Stromal cell of bone marrow (primary cell): ENCODE measurements at regions not wholly inside any gene's neighbourhood (a gene's known extent, or its start where the extent isn't known, plus 50 kb on each side); places are given as distances from the start of the nearest gene placed in this dataset.
"Not testable (repeated sequence)": the region's sequence is repeated elsewhere in the genome, so short reads cannot be mapped to it uniquely, and the experiment has no call there.

Experiments
- DNase-seq: peaks from one replicate; pipeline ENCODE4 v3.0.0-alpha.2; 2012; ENCODE audit warnings: low read depth

- no peak for DNase-seq
Observed at GRCh38 chr18:10354890-10355289, 99.5 kb upstream of the APCDD1 start.

- DNase-seq = not testable (repeated sequence)
Observed at GRCh38 chr18:10356999-10357398, 97.4 kb upstream of the APCDD1 start.

GRCh38 chr18:10361660-10362059 is 92.8 kb upstream of the APCDD1 start:
- DNase-seq = no peak

- DNase-seq = no peak
Observed at GRCh38 chr18:10365021-10365500, 89.4 kb upstream of the APCDD1 start.

GRCh38 chr18:10365901-10366300 is 88.5 kb upstream of the APCDD1 start:
- DNase-seq = no peak

GRCh38 chr18:10367836-10368235 is 86.6 kb upstream of the APCDD1 start:
- no peak for DNase-seq

GRCh38 chr18:10368456-10369453 is 85.7 kb upstream of the APCDD1 start:
- no peak for DNase-seq

GRCh38 chr18:10370716-10371115 is 83.7 kb upstream of the APCDD1 start:
- no peak for DNase-seq

GRCh38 chr18:10371165-10371564 is 83.3 kb upstream of the APCDD1 start:
- DNase-seq = no peak

- no peak for DNase-seq
Observed at GRCh38 chr18:10374195-10374594, 80.2 kb upstream of the APCDD1 start.

GRCh38 chr18:10374636-10375293 is 79.7 kb upstream of the APCDD1 start:
- no peak for DNase-seq

- DNase-seq = no peak
Observed at GRCh38 chr18:10376731-10377130, 77.7 kb upstream of the APCDD1 start.

GRCh38 chr18:10377956-10378355 is 76.5 kb upstream of the APCDD1 start:
- no peak for DNase-seq

GRCh38 chr18:10378688-10379420 is 75.6 kb upstream of the APCDD1 start:
- DNase-seq = no peak

GRCh38 chr18:10379522-10379921 is 74.9 kb upstream of the APCDD1 start:
- no peak for DNase-seq

- DNase-seq = no peak
Observed at GRCh38 chr18:10381516-10381915, 72.9 kb upstream of the APCDD1 start.

- DNase-seq = no peak
Observed at GRCh38 chr18:10381951-10382350, 72.5 kb upstream of the APCDD1 start.

- DNase-seq = no peak
Observed at GRCh38 chr18:10386049-10386448, 68.4 kb upstream of the APCDD1 start.

GRCh38 chr18:10386956-10387355 is 67.5 kb upstream of the APCDD1 start:
- no peak for DNase-seq

- DNase-seq = no peak
Observed at GRCh38 chr18:10387399-10387798, 67.0 kb upstream of the APCDD1 start.

- DNase-seq = no peak
Observed at GRCh38 chr18:10388373-10388772, 66.1 kb upstream of the APCDD1 start.

- no peak for DNase-seq
Observed at GRCh38 chr18:10391506-10391905, 62.9 kb upstream of the APCDD1 start.
